Erythroblast (primary cell): ENCODE measurements at regions not wholly inside any gene's neighbourhood (a gene's known extent, or its start where the extent isn't known, plus 50 kb on each side); places are given as distances from the start of the nearest gene placed in this dataset.

Experiments used
- GATA1 ChIP-seq: IDR thresholded peaks from 2 replicates; pipeline ENCODE4 v1.6.1; 2011; ENCODE audit warnings: low read depth, mild to moderate bottlenecking, control low read depth, low read length, moderate library complexity
- POLR2A ChIP-seq: IDR thresholded peaks from 2 replicates; pipeline ENCODE4 v1.6.1; 2011; ENCODE audit warnings: mild to moderate bottlenecking, low read length

- TF ChIP-seq POLR2A (no peak), GATA1 (no peak)
These were observed 219.2 kb upstream of the CDH5 start for GRCh38 chr16:66147291-66147690.
